GM18526 (cell line): ENCODE measurements at regions not wholly inside any gene's neighbourhood (a gene's known extent, or its start where the extent isn't known, plus 50 kb on each side); places are given as distances from the start of the nearest gene placed in this dataset.

Experiments
- POLR2A ChIP-seq: IDR thresholded peaks from 3 replicates; pipeline ENCODE4 v1.6.1; 2011; ENCODE audit not compliant: insufficient read length; ENCODE audit errors: extremely low read depth

DNA sequence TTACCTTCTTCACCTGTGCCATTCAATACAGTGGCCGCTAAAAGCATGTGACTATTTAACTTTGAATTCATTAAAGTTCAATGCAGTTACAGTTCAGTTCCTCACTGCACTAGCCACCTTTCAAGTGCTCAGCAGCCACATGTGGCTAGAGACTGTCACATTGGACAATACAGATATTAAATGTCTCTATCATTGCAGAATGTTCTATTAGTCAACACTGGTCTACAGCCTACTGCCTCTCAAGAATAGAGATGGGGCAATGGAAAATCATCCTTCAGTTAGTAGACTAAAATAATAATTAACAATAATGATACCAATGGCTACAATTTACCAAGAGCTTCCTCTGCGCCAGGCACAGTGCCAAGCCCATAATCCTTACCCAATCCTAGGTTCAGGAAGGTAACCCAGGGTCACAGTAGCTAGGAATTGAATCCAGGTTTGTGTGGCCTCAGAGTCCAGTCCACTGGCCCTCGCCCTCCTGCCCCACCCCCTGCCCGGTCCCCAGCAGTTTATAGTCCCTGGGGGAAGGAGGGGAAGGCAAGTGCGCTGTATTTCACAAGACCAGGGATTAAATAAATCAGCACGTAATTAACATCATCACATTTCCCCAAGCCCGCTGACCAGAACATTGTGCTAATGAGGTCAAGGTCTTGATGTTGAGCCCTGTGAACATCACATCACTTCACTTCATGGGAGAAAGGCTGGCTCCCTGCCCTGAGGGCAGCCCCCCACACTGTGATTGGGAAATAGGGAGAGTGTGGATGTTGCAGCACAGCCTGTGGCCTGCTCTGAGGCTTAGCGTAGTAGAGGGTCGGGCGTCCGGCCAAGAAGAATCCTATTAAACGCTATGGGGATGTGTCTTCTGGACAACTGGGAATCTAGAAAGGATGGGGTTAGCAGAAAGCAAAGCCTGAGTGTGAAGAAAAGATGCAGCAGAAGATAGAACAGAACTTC is 147.2 kb downstream of the VEGFA start:
- no peak for TF ChIP-seq POLR2A

DNA sequence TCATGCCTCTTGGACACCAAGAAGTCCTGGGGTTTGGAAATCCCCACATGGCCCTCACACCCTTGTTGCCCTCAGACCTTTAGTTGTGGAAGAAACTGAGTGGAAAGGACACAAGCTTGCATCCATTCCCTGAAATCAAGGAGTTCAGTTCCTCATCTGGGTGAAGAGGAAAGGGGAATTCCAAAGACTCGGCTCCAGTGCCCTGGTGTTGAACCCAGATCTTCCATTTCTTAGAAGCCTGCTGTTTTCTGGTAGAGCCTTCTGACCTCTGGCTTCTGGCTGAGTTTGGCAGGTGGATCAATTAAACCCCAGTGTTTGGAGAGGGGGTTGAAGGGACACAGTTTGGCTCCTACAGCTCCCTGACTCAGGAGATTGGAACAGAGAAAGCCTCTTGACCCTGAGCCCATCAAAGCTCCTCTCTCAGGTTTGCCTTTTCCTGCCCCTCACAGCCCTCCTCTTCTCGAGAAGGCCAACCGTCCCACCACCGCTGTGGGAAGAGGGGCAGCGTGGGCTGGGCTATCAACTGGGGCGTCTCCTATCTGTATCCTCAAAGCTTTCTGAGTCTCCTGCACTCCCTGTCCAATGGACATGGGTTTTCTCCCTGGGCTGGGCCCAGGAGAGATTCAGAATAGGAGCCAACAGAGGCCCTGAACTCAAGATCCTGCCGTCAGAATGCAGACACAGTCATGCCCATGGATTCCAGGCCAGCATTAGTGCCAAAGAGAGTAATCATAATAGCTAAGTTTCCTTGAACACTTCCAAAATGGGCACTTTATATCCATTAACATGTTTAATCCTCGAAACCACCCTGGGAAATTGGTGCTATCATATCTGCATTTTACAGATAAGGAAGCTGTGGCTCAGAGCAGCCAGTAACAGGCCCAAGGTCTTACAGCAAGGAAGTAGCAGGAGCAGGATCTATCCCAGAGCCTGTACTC is 146.2 kb downstream of the VEGFA start:
- TF ChIP-seq POLR2A = no peak

DNA sequence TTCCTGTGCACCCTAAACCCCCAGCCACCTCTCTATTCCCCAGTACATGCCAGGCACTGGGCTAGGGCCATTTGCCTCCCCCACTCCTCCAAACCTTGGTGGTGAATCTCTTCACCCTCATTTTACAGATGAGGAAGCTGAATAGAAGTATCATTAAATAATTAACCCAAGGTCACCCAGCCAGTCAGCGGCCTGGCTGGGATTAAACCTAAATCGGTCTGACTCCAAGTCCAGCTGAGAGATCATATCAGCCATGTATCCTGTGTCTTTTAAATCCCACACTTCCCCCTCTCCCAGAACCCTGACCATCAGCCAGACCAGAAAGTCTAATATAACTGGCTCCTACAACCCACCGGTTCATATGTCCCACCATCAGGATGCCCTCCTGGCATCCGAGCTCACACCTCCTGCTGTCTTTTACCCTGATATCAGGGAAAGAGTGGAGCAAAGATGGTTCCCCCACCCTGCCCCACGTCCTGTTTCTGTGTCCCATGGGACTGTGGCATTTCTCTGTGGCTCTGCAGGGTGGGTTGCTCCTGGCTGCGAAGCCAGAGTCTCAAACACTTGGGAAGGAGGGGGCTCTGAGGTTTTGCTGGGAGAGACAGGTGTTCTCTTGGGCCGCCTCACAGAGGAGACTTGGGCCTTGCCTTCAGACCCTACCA is 145.3 kb downstream of the VEGFA start:
- no peak for TF ChIP-seq POLR2A

DNA sequence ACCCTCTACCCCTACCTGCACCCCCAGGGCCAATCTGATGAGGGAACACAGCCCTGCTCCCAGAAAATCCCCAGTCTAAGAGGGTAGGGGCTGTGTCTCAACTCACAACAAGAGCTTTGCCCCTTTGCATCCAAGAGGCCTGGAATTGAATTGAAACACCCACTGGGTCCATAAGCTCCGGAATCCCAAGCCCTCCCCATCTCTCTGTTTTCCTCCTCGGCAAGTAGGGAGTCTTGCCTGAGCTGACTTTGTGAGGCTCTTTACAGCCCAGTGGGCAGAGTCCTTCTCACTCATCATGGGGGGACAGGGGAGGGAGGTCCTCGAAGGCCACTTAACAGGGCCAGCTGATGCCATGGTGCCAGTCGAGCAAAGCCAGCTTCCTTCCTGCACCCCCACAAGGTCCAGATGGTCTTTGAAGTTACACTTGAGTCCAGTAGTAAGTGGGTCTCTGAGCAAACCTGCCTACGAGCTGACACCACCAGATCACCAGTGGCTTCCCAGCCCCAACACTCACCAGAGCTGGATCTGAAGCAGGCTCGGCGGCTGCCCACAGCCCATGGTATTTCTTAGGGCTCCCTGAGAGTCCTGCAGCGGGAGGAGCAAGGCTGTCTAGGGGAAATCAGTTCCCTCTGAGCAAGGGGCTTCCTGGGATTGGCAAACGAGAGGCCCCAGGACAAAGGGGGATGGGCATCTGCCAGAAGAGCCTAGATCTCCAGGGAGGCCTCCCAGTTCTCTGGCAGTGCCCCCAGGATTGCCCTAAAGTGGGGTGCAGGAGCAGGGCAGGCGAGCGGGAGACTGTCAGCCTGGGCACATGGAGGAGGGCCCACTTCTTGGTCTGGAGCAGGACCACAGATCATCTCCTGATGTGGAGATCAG is 144.5 kb downstream of the VEGFA start:
- no peak for TF ChIP-seq POLR2A

- no peak for TF ChIP-seq POLR2A
Observed at GRCh38 chr6:43913375-43914271, 143.6 kb downstream of the VEGFA start.

- no peak for TF ChIP-seq POLR2A
Observed at GRCh38 chr6:43912598-43913371, 142.8 kb downstream of the VEGFA start.

DNA sequence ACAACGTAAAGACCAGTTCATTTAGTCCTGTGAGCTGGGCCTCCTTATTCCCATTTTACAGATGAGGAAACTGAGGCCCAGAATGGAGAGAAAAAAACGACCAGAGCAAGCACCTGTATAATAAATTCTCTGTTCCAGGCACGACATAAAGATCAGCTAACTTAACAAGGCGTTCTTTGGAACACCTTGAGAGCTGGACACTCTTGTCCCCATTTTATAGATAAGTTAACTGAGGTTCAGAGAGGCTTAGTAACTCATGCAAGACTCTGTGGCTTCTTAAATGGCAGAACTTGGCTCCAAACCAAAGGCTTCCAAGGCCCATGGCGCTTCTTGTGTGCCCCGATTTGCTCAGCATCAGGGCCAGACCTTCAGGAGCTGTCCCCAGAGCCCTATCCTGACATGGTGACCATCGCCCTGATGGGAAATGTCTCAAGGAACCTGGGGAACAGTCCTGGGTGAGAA is 142.1 kb downstream of the VEGFA start:
- TF ChIP-seq POLR2A = no peak

DNA sequence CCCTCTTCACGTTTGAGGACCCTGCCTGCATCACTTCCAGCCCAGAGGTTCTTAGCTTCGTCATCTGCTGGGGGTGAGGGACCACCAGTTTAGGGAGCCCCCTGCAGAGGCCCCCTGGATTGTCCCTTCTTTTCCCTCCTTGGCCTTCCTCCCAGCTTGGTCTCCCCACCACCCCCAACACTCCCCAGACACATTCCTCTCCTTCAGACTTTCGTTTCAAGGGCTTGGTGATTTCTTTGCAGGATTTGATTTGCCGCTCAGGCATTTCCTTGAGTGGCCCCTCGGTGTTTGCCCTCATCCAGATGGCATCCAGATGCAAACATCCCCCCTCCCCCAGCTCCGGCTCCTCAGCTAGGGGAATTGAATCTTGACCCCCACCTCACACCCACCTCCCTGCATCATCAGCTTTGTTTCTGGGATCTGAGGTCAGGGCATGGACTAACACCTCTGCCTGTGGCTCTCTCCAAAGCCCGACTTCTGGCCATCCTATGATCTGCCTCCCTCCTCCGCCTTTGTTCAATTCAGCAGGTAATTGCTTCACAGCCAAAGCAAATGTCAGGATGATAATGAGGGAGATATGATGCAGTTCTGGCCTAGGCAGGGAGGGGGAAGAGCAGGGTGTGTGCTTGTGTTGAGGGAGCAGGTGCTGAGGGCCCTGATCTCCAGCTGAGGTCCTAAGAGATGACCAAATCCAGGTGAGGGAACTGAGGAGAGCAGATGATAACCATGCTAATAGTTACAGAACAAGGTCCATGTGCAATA is 141.5 kb downstream of the VEGFA start:
- no peak for TF ChIP-seq POLR2A

DNA sequence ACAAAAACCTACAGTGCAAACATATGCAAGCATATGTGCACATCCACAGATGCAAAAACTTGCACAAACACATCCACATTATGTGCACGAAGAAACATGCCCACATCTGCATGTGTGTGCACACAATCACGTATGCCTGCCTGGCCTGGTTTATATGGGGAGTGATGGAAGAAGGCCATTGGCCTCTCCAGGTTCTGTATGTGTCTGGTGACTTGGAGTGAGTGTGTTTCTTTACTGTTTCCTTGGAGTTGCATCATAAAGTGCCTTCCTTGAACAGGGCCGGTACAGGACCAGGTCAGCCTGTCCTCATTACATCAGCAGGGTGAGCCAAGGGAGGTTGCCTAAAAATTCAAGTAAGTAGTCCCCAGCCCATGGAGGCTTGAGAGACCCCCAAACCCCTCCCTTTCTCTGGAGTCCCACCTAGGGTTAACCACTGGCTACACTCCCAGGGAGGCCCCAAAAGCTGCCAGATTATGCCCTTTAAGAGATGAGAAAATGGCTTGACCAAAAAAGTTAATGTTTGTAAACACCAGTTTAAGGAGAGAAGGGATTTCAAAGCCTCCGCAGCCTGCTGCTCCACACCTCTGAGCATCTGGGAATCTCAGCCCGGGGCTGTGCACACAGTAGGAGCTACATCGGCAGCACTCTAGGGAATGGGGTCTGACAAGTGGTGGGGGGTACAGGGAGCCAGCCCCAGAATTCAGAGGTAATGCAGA is 140.8 kb downstream of the VEGFA start:
- TF ChIP-seq POLR2A = no peak

- TF ChIP-seq POLR2A = no peak
Observed at GRCh38 chr6:43910149-43910637, 140.2 kb downstream of the VEGFA start.
